Naive thymus-derived CD4-positive, alpha-beta T cell (primary cell): ENCODE measurements at regions not wholly inside any gene's neighbourhood (a gene's known extent, or its start where the extent isn't known, plus 50 kb on each side); places are given as distances from the start of the nearest gene placed in this dataset.

ENCODE experiments used
- ATAC-seq: fragments of 150-1000 bp; cut with Tn5 transposase; 2 replicates; pipeline ENCODE4 v1.10.0; 2021; ENCODE audit warnings: mild to moderate bottlenecking, moderate library complexity
- CTCF ChIA-PET: fragments of 350-600 bp; sonication (Branson Sonifier 250); formaldehyde crosslinking; loops from one replicate; lab custom pipeline; 2021; ENCODE audit warnings: antibody characterized with exemption; lab: Charles Lee
- POLR2A ChIA-PET: fragments of 350-600 bp; sonication (Branson Sonifier 250); formaldehyde crosslinking; loops from one replicate; lab custom pipeline; 2021; ENCODE audit warnings: antibody characterized with exemption, inconsistent platforms; lab: Charles Lee
- DNase-seq, 9 donors: peaks; one replicate each; pipeline versions ENCODE4 v3.0.0 to v3.0.0-alpha.2; 2020 to 2022; ENCODE audit warnings: mixed read lengths in 1 of 9
- H3K27ac ChIP-seq: one replicate; pipeline ENCODE4 v1.7.0; 2013; ENCODE audit warnings: mild to moderate bottlenecking, low read depth, low read length, moderate library complexity
- H3K27me3 ChIP-seq, 2 donors: one replicate each; pipeline ENCODE4 v1.7.0; 2013; ENCODE audit warnings: low read length in 2 of 2, mild to moderate bottlenecking in 2 of 2, moderate library complexity in 2 of 2; ENCODE audit not compliant: control insufficient read depth in 2 of 2, insufficient read depth in 2 of 2
- H3K36me3 ChIP-seq, 3 experiments: 1 replicate in 2 of 3; 2 replicates in 1 of 3; pipeline ENCODE4 v1.7.0; 2013; ENCODE audit warnings: low read length in 3 of 3, mild to moderate bottlenecking in 3 of 3, moderate library complexity in 1 of 3; ENCODE audit not compliant: insufficient read depth in 3 of 3, control insufficient read depth in 2 of 3
- H3K4me1 ChIP-seq, 2 donors: one replicate each; pipeline ENCODE4 v1.7.0; 2013; ENCODE audit warnings: low read length in 2 of 2, mild to moderate bottlenecking in 2 of 2, moderate library complexity in 1 of 2; ENCODE audit not compliant: control insufficient read depth in 2 of 2, insufficient read depth in 2 of 2
- H3K4me3 ChIP-seq: 2 replicates; pipeline ENCODE4 v1.7.0; 2013; ENCODE audit warnings: mild to moderate bottlenecking, low read length
- H3K9me3 ChIP-seq, 3 experiments: 1 replicate in 2 of 3; 2 replicates in 1 of 3; pipeline ENCODE4 v1.7.0; 2013; ENCODE audit warnings: low read length in 3 of 3; ENCODE audit not compliant: control insufficient read depth in 2 of 3
- H3K27ac Mint-ChIP-seq, 9 donors: one replicate each; pipeline ENCODE4 v1.8.0; 2020 to 2022; ENCODE audit warnings: mixed read lengths in 9 of 9, mild to moderate bottlenecking in 8 of 9, moderate library complexity in 5 of 9, inconsistent platforms in 2 of 9
- H3K27me3 Mint-ChIP-seq, 5 donors: one replicate each; pipeline ENCODE4 v1.8.0; 2021 to 2022; ENCODE audit warnings: mixed read lengths in 5 of 5, mild to moderate bottlenecking in 1 of 5
- H3K36me3 Mint-ChIP-seq, 5 donors: one replicate each; pipeline ENCODE4 v1.8.0; 2020 to 2022; ENCODE audit warnings: mixed read lengths in 5 of 5, mild to moderate bottlenecking in 3 of 5, inconsistent platforms in 1 of 5
- H3K4me1 Mint-ChIP-seq, 7 donors: one replicate each; pipeline ENCODE4 v1.8.0; 2020 to 2022; ENCODE audit warnings: mixed read lengths in 7 of 7, mild to moderate bottlenecking in 3 of 7, inconsistent platforms in 1 of 7
- H3K4me3 Mint-ChIP-seq, 10 donors: one replicate each; pipeline ENCODE4 v1.8.0; 2020 to 2022; ENCODE audit warnings: mild to moderate bottlenecking in 10 of 10, mixed read lengths in 10 of 10, moderate library complexity in 6 of 10, inconsistent platforms in 2 of 10
- H3K9me3 Mint-ChIP-seq, 11 donors: one replicate each; pipeline ENCODE4 v1.8.0; 2020 to 2022; ENCODE audit warnings: mixed read lengths in 11 of 11, mild to moderate bottlenecking in 4 of 11, inconsistent platforms in 1 of 11, moderate library complexity in 1 of 11
- intact Hi-C, 2 donors: fragments of 100-400 bp; cut with micrococcal nuclease; formaldehyde crosslinking; loops; one replicate each; pipeline ENCODE4 v1.15.1; 2023

- peaks cover 0 to 30% (median 0%) of the 10 kb centered on the region in 5 donors for H3K27me3 Mint-ChIP-seq
- intact Hi-C loops = no loop called here
- H3K4me3 Mint-ChIP-seq = no peak overlapping the region
- H3K4me1 Mint-ChIP-seq = peaks cover 0 to 12% (median 10%) of the 10 kb centered on the region in 7 donors
- no peaks in the 10 kb centered on the region for H3K36me3 ChIP-seq
- DNase-seq = no peak
- no peak for ATAC-seq
- no peak overlapping the region for H3K4me3 ChIP-seq
- H3K27me3 ChIP-seq = no peaks in the 10 kb centered on the region
- H3K9me3 Mint-ChIP-seq = no peaks in the 10 kb centered on the region
- H3K4me1 ChIP-seq = no peaks in the 10 kb centered on the region
- CTCF ChIA-PET = no interaction called here
- no peak overlapping the region for H3K27ac Mint-ChIP-seq
- no peaks in the 10 kb centered on the region for H3K36me3 Mint-ChIP-seq
- POLR2A ChIA-PET = no interaction called here
- H3K9me3 ChIP-seq = no peaks in the 10 kb centered on the region
- H3K27ac ChIP-seq = no peak overlapping the region
Observed at GRCh38 chr7:25536851-25537250, 308.6 kb upstream of the NPVF start.

- no peak overlapping the region for H3K4me3 Mint-ChIP-seq
- peaks cover 0 to 12% (median 10%) of the 10 kb centered on the region in 7 donors for H3K4me1 Mint-ChIP-seq
- DNase-seq (no peak), ATAC-seq (no peak)
- intact Hi-C loops = no loop called here
- Histone ChIP-seq H3K27ac (no peak overlapping the region), H3K9me3 (no peaks in the 10 kb centered on the region), H3K4me3 (no peak overlapping the region), H3K36me3 (no peaks in the 10 kb centered on the region), H3K27me3 (no peaks in the 10 kb centered on the region), H3K4me1 (no peaks in the 10 kb centered on the region)
- peaks cover 0 to 33% (median 6%) of the 10 kb centered on the region in 5 donors for H3K27me3 Mint-ChIP-seq
- H3K36me3 Mint-ChIP-seq = no peaks in the 10 kb centered on the region
- peaks cover 0 to 3% (median 0%) of the 10 kb centered on the region in 11 donors for H3K9me3 Mint-ChIP-seq
- POLR2A ChIA-PET = no interaction called here
- H3K27ac Mint-ChIP-seq = no peak overlapping the region
- CTCF ChIA-PET = no interaction called here
Observed at GRCh38 chr7:25537662-25538375, 309.5 kb upstream of the NPVF start.

- no peaks in the 10 kb centered on the region for H3K36me3 Mint-ChIP-seq
- H3K27me3 Mint-ChIP-seq = peaks cover 0 to 24% (median 6%) of the 10 kb centered on the region in 5 donors
- DNase-seq (no peak), ATAC-seq (no peak)
- H3K27ac ChIP-seq = no peak overlapping the region
- H3K4me1 Mint-ChIP-seq = peaks cover 5 to 18% (median 10%) of the 10 kb centered on the region in 7 donors
- H3K36me3 ChIP-seq = no peaks in the 10 kb centered on the region
- no peak overlapping the region for H3K4me3 Mint-ChIP-seq
- no peaks in the 10 kb centered on the region for H3K4me1 ChIP-seq
- H3K9me3 Mint-ChIP-seq = peaks cover 0 to 3% (median 0%) of the 10 kb centered on the region in 11 donors
- CTCF ChIA-PET = interaction anchor here (1.1 kb wide), 2 partner anchors 19 to 24 kb away, joined by 4 read pairs; no protein-coding TSS in a partner anchor
- no peak overlapping the region for H3K4me3 ChIP-seq
- no peaks in the 10 kb centered on the region for H3K9me3 ChIP-seq
- intact Hi-C loops = no loop called here
- H3K27ac Mint-ChIP-seq = no peak overlapping the region
- H3K27me3 ChIP-seq = no peaks in the 10 kb centered on the region
- POLR2A ChIA-PET = interaction anchor here (1.4 kb wide), 1 partner anchor 14 kb away, joined by 3 read pairs; no protein-coding TSS in a partner anchor
Observed at GRCh38 chr7:25541094-25541821, 313.0 kb upstream of the NPVF start.

- DNase-seq = no peak
- Histone ChIP-seq H3K27ac (no peak overlapping the region), H3K4me1 (no peaks in the 10 kb centered on the region), H3K9me3 (no peaks in the 10 kb centered on the region), H3K27me3 (no peaks in the 10 kb centered on the region), H3K36me3 (no peaks in the 10 kb centered on the region), H3K4me3 (no peak overlapping the region)
- H3K9me3 Mint-ChIP-seq = peaks cover 0 to 3% (median 0%) of the 10 kb centered on the region in 11 donors
- intact Hi-C loops = no loop called here
- ATAC-seq = no peak
- no peaks in the 10 kb centered on the region for H3K36me3 Mint-ChIP-seq
- H3K4me3 Mint-ChIP-seq = no peak overlapping the region
- ChIA-PET CTCF (no interaction called here), POLR2A (interaction anchor here (1.4 kb wide), 1 partner anchor 14 kb away, joined by 3 read pairs; no protein-coding TSS in a partner anchor)
- H3K4me1 Mint-ChIP-seq = peaks cover 5 to 18% (median 10%) of the 10 kb centered on the region in 7 donors
- no peak overlapping the region for H3K27ac Mint-ChIP-seq
- peaks cover 0 to 23% (median 6%) of the 10 kb centered on the region in 5 donors for H3K27me3 Mint-ChIP-seq
Observed at GRCh38 chr7:25541877-25542276, 313.6 kb upstream of the NPVF start.

- intact Hi-C loops = no loop called here
- no peaks in the 10 kb centered on the region for H3K27me3 ChIP-seq
- peaks cover 0 to 19% (median 6%) of the 10 kb centered on the region in 5 donors for H3K27me3 Mint-ChIP-seq
- DNase-seq (no peak), ATAC-seq (no peak)
- ChIA-PET CTCF (no interaction called here), POLR2A (interaction anchor here (0.6 kb wide), 1 partner anchor 126 kb away, joined by 3 read pairs; no protein-coding TSS in a partner anchor)
- H3K4me3 Mint-ChIP-seq = no peak overlapping the region
- no peaks in the 10 kb centered on the region for H3K36me3 ChIP-seq
- H3K4me1 ChIP-seq = no peaks in the 10 kb centered on the region
- H3K27ac ChIP-seq = no peak overlapping the region
- no peaks in the 10 kb centered on the region for H3K9me3 ChIP-seq
- H3K4me1 Mint-ChIP-seq = peaks cover 5 to 23% (median 18%) of the 10 kb centered on the region in 7 donors
- peaks cover 0 to 3% (median 0%) of the 10 kb centered on the region in 11 donors for H3K9me3 Mint-ChIP-seq
- no peak overlapping the region for H3K27ac Mint-ChIP-seq
- no peaks in the 10 kb centered on the region for H3K36me3 Mint-ChIP-seq
- no peak overlapping the region for H3K4me3 ChIP-seq
Observed at GRCh38 chr7:25543210-25543609, 314.9 kb upstream of the NPVF start.

GRCh38 chr7:25543798-25544197 lies 315.5 kb upstream of the NPVF start:
- no peak overlapping the region for H3K4me3 ChIP-seq
- no peaks in the 10 kb centered on the region for H3K36me3 ChIP-seq
- POLR2A ChIA-PET = interaction anchor here (0.6 kb wide), 1 partner anchor 126 kb away, joined by 3 read pairs; no protein-coding TSS in a partner anchor
- Mint-ChIP-seq H3K36me3 (no peaks in the 10 kb centered on the region), H3K4me1 (peaks cover 5 to 21% (median 17%) of the 10 kb centered on the region in 7 donors), H3K9me3 (peaks cover 0 to 3% (median 0%) of the 10 kb centered on the region in 11 donors), H3K4me3 (no peak overlapping the region), H3K27me3 (peaks cover 0 to 19% (median 6%) of the 10 kb centered on the region in 5 donors), H3K27ac (no peak overlapping the region)
- no peaks in the 10 kb centered on the region for H3K9me3 ChIP-seq
- CTCF ChIA-PET = no interaction called here
- DNase-seq (no peak), ATAC-seq (no peak)
- H3K27ac ChIP-seq = no peak overlapping the region
- intact Hi-C loops = no loop called here
- no peaks in the 10 kb centered on the region for H3K27me3 ChIP-seq
- H3K4me1 ChIP-seq = no peaks in the 10 kb centered on the region
